Endothelial cell of umbilical vein (primary cell): ENCODE measurements at regions not wholly inside any gene's neighbourhood (a gene's known extent, or its start where the extent isn't known, plus 50 kb on each side); places are given as distances from the start of the nearest gene placed in this dataset.

Experiments used
- BruUV-seq: library from RNA; stranded (reverse); fragments of 400-500 nt; replicated peaks from 2 replicates; lab custom pipeline; 2021; lab: Mats Ljungman, UMichigan
- CTCF ChIA-PET: fragments of 300-600, 350-600 bp; sonication (Branson Sonifier 250); formaldehyde crosslinking; loops from one replicate; lab custom pipeline; 2021; ENCODE audit warnings: antibody characterized with exemption, inconsistent platforms; lab: Charles Lee
- POLR2A ChIA-PET: fragments of 300-600, 350-600 bp; sonication (Branson Sonifier 250); formaldehyde crosslinking; loops from one replicate; lab custom pipeline; 2021; ENCODE audit warnings: antibody characterized with exemption, inconsistent platforms; lab: Charles Lee
- DNase-seq: peaks from one replicate; pipeline ENCODE4 v3.0.0-alpha.2; 2011; ENCODE audit warnings: low read depth, low spot score
- FAIRE-seq: peaks from 2 replicates; lab custom pipeline; 2011; peaks lifted over from hg19 to GRCh38; lab: Jason Lieb, UNC
- H2AFZ ChIP-seq: 2 replicates; pipeline ENCODE4 v1.6.0; 2012; ENCODE audit warnings: low read depth, low read length, control low read depth, inconsistent platforms
- H3K27ac ChIP-seq: 2 replicates; pipeline ENCODE4 v1.5.1; 2011; ENCODE audit warnings: low read depth, mild to moderate bottlenecking, control low read depth, low read length, moderate library complexity; ENCODE audit not compliant: insufficient read depth
- H3K27me3 ChIP-seq, 2 experiments: 2 replicates each; pipeline versions ENCODE4 v1.6.0 to v1.6.1; 2011; ENCODE audit warnings: low read length in 2 of 2, mixed read lengths in 1 of 2; ENCODE audit not compliant: control insufficient read depth in 2 of 2, insufficient read depth in 2 of 2
- H3K36me3 ChIP-seq, 2 experiments: 2 replicates in 1 of 2; 3 replicates in 1 of 2; pipeline ENCODE4 v1.5.1; 2011; ENCODE audit warnings: low read length in 2 of 2, mild to moderate bottlenecking in 1 of 2, moderate library complexity in 1 of 2; ENCODE audit not compliant: control insufficient read depth in 2 of 2, insufficient read depth in 2 of 2; ENCODE audit errors: extremely low read depth in 1 of 2
- H3K4me1 ChIP-seq: 3 replicates; pipeline ENCODE4 v1.5.1; 2011; ENCODE audit warnings: mild to moderate bottlenecking, low read length; ENCODE audit not compliant: control insufficient read depth, insufficient read depth; ENCODE audit errors: extremely low read depth
- H3K4me2 ChIP-seq: 2 replicates; pipeline ENCODE4 v1.6.1; 2011; ENCODE audit warnings: low read length, control low read depth, mixed read lengths; ENCODE audit not compliant: insufficient read depth
- H3K4me3 ChIP-seq, 3 experiments: fragments of 200-600 bp in 1 of 3; sonication (generic), shearing (Covaris generic) in 1 of 3; replicated peaks in 1 of 3; 2 replicates each; pipeline ENCODE4 v1.5.1; 2011 to 2016; ENCODE audit warnings: control low read depth in 3 of 3, low read length in 3 of 3, mild to moderate bottlenecking in 2 of 3, inconsistent platforms in 1 of 3, low read depth in 1 of 3, moderate library complexity in 1 of 3; ENCODE audit not compliant: insufficient read depth in 1 of 3
- H3K79me2 ChIP-seq: 2 replicates; pipeline ENCODE4 v1.6.0; 2012; ENCODE audit warnings: low read length, inconsistent platforms; ENCODE audit not compliant: control insufficient read depth, insufficient read depth
- H3K9ac ChIP-seq: replicated peaks from 2 replicates; pipeline ENCODE3; 2011; ENCODE audit warnings: low read length, control low read depth; ENCODE audit not compliant: insufficient read depth; ENCODE audit errors: extremely low read depth
- H3K9me1 ChIP-seq: replicated peaks from 3 replicates; pipeline ENCODE4 v1.6.0; 2011; ENCODE audit warnings: mild to moderate bottlenecking, low read length; ENCODE audit not compliant: control insufficient read depth, insufficient read depth; ENCODE audit errors: extremely low read depth
- H3K9me3 ChIP-seq: replicated peaks from 2 replicates; pipeline ENCODE4 v1.5.1; 2012; ENCODE audit warnings: low read length, inconsistent platforms; ENCODE audit not compliant: control insufficient read depth, insufficient read depth
- H4K20me1 ChIP-seq: replicated peaks from 2 replicates; pipeline ENCODE3; 2011; ENCODE audit warnings: mild to moderate bottlenecking, low read length; ENCODE audit not compliant: control insufficient read depth, insufficient read depth; ENCODE audit errors: extremely low read depth
- EZH2 ChIP-seq: IDR thresholded peaks from 2 replicates; pipeline ENCODE4 v1.6.1; 2012; ENCODE audit warnings: borderline replicate concordance, low read depth, mild to moderate bottlenecking, moderate library complexity, low read length, inconsistent platforms; ENCODE audit not compliant: severe bottlenecking
- FOS ChIP-seq: IDR thresholded peaks from 2 replicates; pipeline ENCODE4 v1.6.1; 2011; ENCODE audit warnings: mild to moderate bottlenecking, low read length, moderate library complexity, borderline replicate concordance; ENCODE audit not compliant: insufficient read depth
- GATA2 ChIP-seq: IDR thresholded peaks from 2 replicates; pipeline ENCODE4 v1.7.0; 2011; ENCODE audit warnings: low read depth, mild to moderate bottlenecking, moderate library complexity, mixed read lengths, low read length; ENCODE audit not compliant: insufficient read length, insufficient read depth
- JUN ChIP-seq: IDR thresholded peaks from 2 replicates; pipeline ENCODE4 v1.6.1; 2011; ENCODE audit warnings: borderline replicate concordance, low read depth; ENCODE audit not compliant: insufficient read length, insufficient read depth
- MAX ChIP-seq: IDR thresholded peaks from 2 replicates; pipeline ENCODE4 v1.6.1; 2011; ENCODE audit not compliant: insufficient read depth, insufficient read length
- MYC ChIP-seq: IDR thresholded peaks from one replicate; pipeline ENCODE4 v1.6.1; 2011; ENCODE audit warnings: mild to moderate bottlenecking, low read depth, low read length
- POLR2A ChIP-seq: IDR thresholded peaks from 2 replicates; pipeline ENCODE4 v1.6.1; 2012; ENCODE audit warnings: low read depth, mild to moderate bottlenecking, control low read depth, low read length
- POLR2AphosphoS5 ChIP-seq: IDR thresholded peaks from 2 replicates; pipeline ENCODE4 v1.6.1; 2012; ENCODE audit warnings: low read depth, mild to moderate bottlenecking, control low read depth, low read length, moderate library complexity; ENCODE audit not compliant: insufficient read depth
- dilution Hi-C: fragments of 300-500 bp; cut with MboI; formaldehyde crosslinking; loops from one replicate; pipeline ENCODE4 v1.15.0; 2019; ENCODE audit warnings: low sequenced_read_pairs; ENCODE audit not compliant: extremely low pct_ligation_motif_present
- intact Hi-C: fragments of 100-400 bp; cut with micrococcal nuclease; formaldehyde crosslinking; loops from one replicate; pipeline ENCODE4 v1.10.0; 2022
- TF ChIP-seq, protein P1 (sequence below), 2 donors: IDR thresholded peaks; 1 replicate in 1 of 2; 2 replicates in 1 of 2; pipeline ENCODE4 v1.5.1; 2011; ENCODE audit warnings: low read length in 2 of 2, mild to moderate bottlenecking in 2 of 2, moderate library complexity in 2 of 2, control low read depth in 1 of 2, inconsistent platforms in 1 of 2, low read depth in 1 of 2; ENCODE audit not compliant: insufficient read depth in 1 of 2; ENCODE audit errors: extremely low read depth in 1 of 2

GRCh38 chr6:37572334-37572733 lies 72.6 kb upstream of the CCDC167 start:
- Histone ChIP-seq H2AFZ (no peak overlapping the region), H3K36me3 (no peaks in the 10 kb centered on the region), H3K9ac (no peak overlapping the region), H3K9me3 (no peaks in the 10 kb centered on the region), H3K79me2 (no peaks in the 10 kb centered on the region), H3K27me3 (peaks cover 0 to 20% of the 10 kb centered on the region in 2 experiments), H3K4me2 (no peak overlapping the region), H3K4me1 (no peaks in the 10 kb centered on the region), H4K20me1 (no peaks in the 10 kb centered on the region), H3K9me1 (no peaks in the 10 kb centered on the region), H3K27ac (no peak overlapping the region), H3K4me3 (no peak overlapping the region)
- intact Hi-C loops: no loop called here
- ChIA-PET CTCF (interaction anchor here (1.2 to 1.5 kb wide), 3 partner anchors 8 to 120 kb away, joined by 3 to 5 read pairs (median 4); no protein-coding TSS in a partner anchor), POLR2A (no interaction called here)
- DNase-seq (no peak), FAIRE-seq (no peak)
- TF ChIP-seq GATA2: no peak
- no peak for TF ChIP-seq JUN
- TF ChIP-seq POLR2A: no peak
- TF ChIP-seq FOS: no peak
- no peak for TF ChIP-seq MAX
- TF ChIP-seq MYC: no peak
- TF ChIP-seq, protein P1, sequence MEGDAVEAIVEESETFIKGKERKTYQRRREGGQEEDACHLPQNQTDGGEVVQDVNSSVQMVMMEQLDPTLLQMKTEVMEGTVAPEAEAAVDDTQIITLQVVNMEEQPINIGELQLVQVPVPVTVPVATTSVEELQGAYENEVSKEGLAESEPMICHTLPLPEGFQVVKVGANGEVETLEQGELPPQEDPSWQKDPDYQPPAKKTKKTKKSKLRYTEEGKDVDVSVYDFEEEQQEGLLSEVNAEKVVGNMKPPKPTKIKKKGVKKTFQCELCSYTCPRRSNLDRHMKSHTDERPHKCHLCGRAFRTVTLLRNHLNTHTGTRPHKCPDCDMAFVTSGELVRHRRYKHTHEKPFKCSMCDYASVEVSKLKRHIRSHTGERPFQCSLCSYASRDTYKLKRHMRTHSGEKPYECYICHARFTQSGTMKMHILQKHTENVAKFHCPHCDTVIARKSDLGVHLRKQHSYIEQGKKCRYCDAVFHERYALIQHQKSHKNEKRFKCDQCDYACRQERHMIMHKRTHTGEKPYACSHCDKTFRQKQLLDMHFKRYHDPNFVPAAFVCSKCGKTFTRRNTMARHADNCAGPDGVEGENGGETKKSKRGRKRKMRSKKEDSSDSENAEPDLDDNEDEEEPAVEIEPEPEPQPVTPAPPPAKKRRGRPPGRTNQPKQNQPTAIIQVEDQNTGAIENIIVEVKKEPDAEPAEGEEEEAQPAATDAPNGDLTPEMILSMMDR (IDR thresholded peaks at IDR 0.05; ENCODE audit: extremely low read depth in 1 of 2, insufficient read depth in 1 of 2, low read depth in 1 of 2, low read length in 2 of 2): no peak
- no peak for TF ChIP-seq EZH2
- no peak for TF ChIP-seq POLR2AphosphoS5
- dilution Hi-C loops: no loop called here
- BruUV-seq: no TSS peak
